B cell (primary cell): ENCODE measurements at regions not wholly inside any gene's neighbourhood (a gene's known extent, or its start where the extent isn't known, plus 50 kb on each side); places are given as distances from the start of the nearest gene placed in this dataset.

Experiments
- ATAC-seq: fragments of 200-7000 bp; cut with Tn5 transposase; one replicate; pipeline ENCODE4 v1.10.0; 2021; ENCODE audit warnings: low read depth, mild to moderate bottlenecking, moderate number of reproducible peaks, moderate library complexity
- CTCF ChIA-PET: fragments of 350-600 bp; sonication (Branson Sonifier 250); formaldehyde crosslinking; loops from one replicate; lab custom pipeline; 2021; ENCODE audit warnings: antibody characterized with exemption, inconsistent platforms; lab: Charles Lee
- POLR2A ChIA-PET: fragments of 350-600 bp; sonication (Branson Sonifier 250); formaldehyde crosslinking; loops from one replicate; lab custom pipeline; 2021; ENCODE audit warnings: antibody characterized with exemption; lab: Charles Lee
- DNase-seq: peaks from one replicate; pipeline ENCODE4 v3.0.0; 2013
- H2AFZ ChIP-seq: 2 replicates; pipeline ENCODE4 v1.6.1; 2012; ENCODE audit warnings: mild to moderate bottlenecking, low read depth, low read length; ENCODE audit not compliant: insufficient read depth, poor library complexity, severe bottlenecking
- H3K27ac ChIP-seq, 2 donors: 1 replicate in 1 of 2; 2 replicates in 1 of 2; pipeline ENCODE4 v1.5.1; 2012 to 2013; ENCODE audit warnings: low read length in 2 of 2, mild to moderate bottlenecking in 2 of 2, moderate library complexity in 1 of 2
- H3K27me3 ChIP-seq, 4 experiments: fragments of 200-600 bp in 1 of 4; sonication (generic) in 1 of 4; replicated peaks in 1 of 4; 1 replicate in 2 of 4; 2 replicates in 2 of 4; pipeline versions ENCODE4 v1.6.1 to v1.7.0; 2013 to 2016; ENCODE audit warnings: low read length in 3 of 4, mild to moderate bottlenecking in 2 of 4, mixed read lengths in 1 of 4, moderate library complexity in 1 of 4; ENCODE audit not compliant: insufficient read depth in 4 of 4, control insufficient read depth in 3 of 4; ENCODE audit errors: control extremely low read depth in 1 of 4
- H3K36me3 ChIP-seq, 2 experiments: replicated peaks in 1 of 2; 1 replicate in 1 of 2; 2 replicates in 1 of 2; pipeline versions ENCODE4 v1.6.1 to v1.7.1; 2013; ENCODE audit warnings: low read length in 1 of 2; ENCODE audit not compliant: insufficient read depth in 2 of 2, control insufficient read depth in 1 of 2; ENCODE audit errors: control extremely low read depth in 1 of 2, extremely low read depth in 1 of 2
- H3K4me1 ChIP-seq, 2 donors: fragments of 200-600 bp in 1 of 2; sonication (generic) in 1 of 2; 1 replicate in 1 of 2; 2 replicates in 1 of 2; pipeline versions ENCODE4 v1.5.1 to v1.6.1; 2013 to 2017; ENCODE audit warnings: low read length in 2 of 2; ENCODE audit not compliant: control insufficient read depth in 2 of 2, insufficient read depth in 2 of 2
- H3K4me2 ChIP-seq: replicated peaks from 2 replicates; pipeline ENCODE3; 2012; ENCODE audit warnings: mild to moderate bottlenecking, low read depth, low read length; ENCODE audit not compliant: poor library complexity, severe bottlenecking
- H3K4me3 ChIP-seq, 5 experiments: fragments of 200-600 bp in 1 of 5; sonication (generic) in 1 of 5; 1 replicate in 3 of 5; 2 replicates in 2 of 5; pipeline versions ENCODE4 v1.5.1 to v1.7.0; 2011 to 2016; ENCODE audit warnings: low read length in 4 of 5, mild to moderate bottlenecking in 4 of 5, low read depth in 2 of 5, control low read depth in 1 of 5, moderate library complexity in 1 of 5; ENCODE audit not compliant: insufficient read depth in 1 of 5; ENCODE audit errors: control extremely low read depth in 1 of 5, extremely low read depth in 1 of 5
- H3K79me2 ChIP-seq: fragments of 200-600 bp; sonication (generic); one replicate; pipeline ENCODE4 v1.6.0; 2016; ENCODE audit warnings: low read length; ENCODE audit not compliant: control insufficient read depth, insufficient read depth
- H3K9ac ChIP-seq: fragments of 200-600 bp; sonication (generic); 2 replicates; pipeline ENCODE4 v1.6.1; 2017; ENCODE audit warnings: mild to moderate bottlenecking, low read length, moderate library complexity
- H3K9me3 ChIP-seq, 3 donors: one replicate each; pipeline versions ENCODE4 v1.6.1 to v1.7.1; 2013; ENCODE audit warnings: low read length in 2 of 3; ENCODE audit not compliant: control insufficient read depth in 2 of 3, insufficient read depth in 1 of 3; ENCODE audit errors: control extremely low read depth in 1 of 3
- H4K20me1 ChIP-seq: 2 replicates; pipeline ENCODE4 v1.6.0; 2012; ENCODE audit warnings: mild to moderate bottlenecking, low read length; ENCODE audit not compliant: insufficient read depth, control insufficient read depth, poor library complexity, severe bottlenecking
- H3K27ac Mint-ChIP-seq: one replicate; pipeline ENCODE4 v1.8.0; 2021; ENCODE audit warnings: mixed read lengths
- H3K27me3 Mint-ChIP-seq: one replicate; pipeline ENCODE4 v1.8.0; 2021; ENCODE audit warnings: mixed read lengths
- H3K4me1 Mint-ChIP-seq: one replicate; pipeline ENCODE4 v1.8.0; 2021; ENCODE audit warnings: mixed read lengths
- H3K4me3 Mint-ChIP-seq: one replicate; pipeline ENCODE4 v1.8.0; 2021; ENCODE audit warnings: mixed read lengths
- H3K9me3 Mint-ChIP-seq: one replicate; pipeline ENCODE4 v1.8.0; 2022; ENCODE audit warnings: mixed read lengths; ENCODE audit not compliant: insufficient read depth
- EZH2 ChIP-seq: IDR thresholded peaks from 2 replicates; pipeline ENCODE4 v1.6.1; 2012; ENCODE audit warnings: borderline replicate concordance, low read depth, mild to moderate bottlenecking, moderate library complexity, low read length; ENCODE audit not compliant: insufficient read depth, poor library complexity, severe bottlenecking
- WGBS: methylation state at CpG from one replicate; pipeline ENCODE4 v1.1.5; 2013; ENCODE audit warnings: missing lambda C conversion rate; ENCODE audit not compliant: insufficient coverage; 5-methylcytosine and 5-hydroxymethylcytosine counted together
- intact Hi-C: fragments of 100-400 bp; cut with micrococcal nuclease; formaldehyde crosslinking; loops from one replicate; pipeline ENCODE4 v1.10.0; 2022
- TF ChIP-seq, protein P1 (sequence below): fragments of 200-600 bp; IDR thresholded peaks from one replicate; pipeline ENCODE4 v1.8.0; 2022; ENCODE audit warnings: antibody characterized with exemption, mild to moderate bottlenecking

DNA sequence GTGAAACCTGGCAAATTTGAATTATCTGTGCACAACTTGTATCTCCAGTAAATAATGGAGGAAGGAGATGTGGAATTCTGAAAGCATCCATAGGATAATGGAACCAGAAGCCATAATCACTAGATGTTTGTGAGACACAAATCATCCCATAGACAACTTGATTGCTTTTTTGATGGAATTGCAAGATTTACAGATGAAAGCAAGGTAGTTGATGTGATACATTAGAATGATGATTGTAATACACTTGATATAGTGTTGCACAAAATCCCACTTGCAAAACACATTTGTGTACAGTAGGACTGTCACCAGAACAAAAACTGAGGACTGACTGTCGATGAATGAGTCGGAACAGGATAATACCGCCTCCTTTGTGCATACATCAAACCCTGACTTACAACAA is 178.3 kb downstream of the IRS2 start:
- no peak overlapping the region for H2AFZ ChIP-seq
- H3K4me3 ChIP-seq = no peak overlapping the region
- ATAC-seq (no peak), DNase-seq (no peak)
- Mint-ChIP-seq H3K9me3 (no peaks in the 10 kb centered on the region), H3K27me3 (peaks cover 3% of the 10 kb centered on the region), H3K4me3 (no peak overlapping the region), H3K4me1 (no peaks in the 10 kb centered on the region), H3K27ac (no peak overlapping the region)
- H3K27me3 ChIP-seq = no peaks in the 10 kb centered on the region
- WGBS = no CpG with 5 or more reads among the region's 3 CpGs
- H3K27ac ChIP-seq = no peak overlapping the region
- no peaks in the 10 kb centered on the region for H3K4me1 ChIP-seq
- H3K36me3 ChIP-seq = no peaks in the 10 kb centered on the region
- H4K20me1 ChIP-seq = no peaks in the 10 kb centered on the region
- no peaks in the 10 kb centered on the region for H3K9me3 ChIP-seq
- no peak overlapping the region for H3K4me2 ChIP-seq
- POLR2A ChIA-PET = no interaction called here
- intact Hi-C loops = no loop called here
- H3K9ac ChIP-seq = no peak overlapping the region
- CTCF ChIA-PET = no interaction called here
- no peaks in the 10 kb centered on the region for H3K79me2 ChIP-seq
- no peak for TF ChIP-seq EZH2
- TF ChIP-seq, protein P1, sequence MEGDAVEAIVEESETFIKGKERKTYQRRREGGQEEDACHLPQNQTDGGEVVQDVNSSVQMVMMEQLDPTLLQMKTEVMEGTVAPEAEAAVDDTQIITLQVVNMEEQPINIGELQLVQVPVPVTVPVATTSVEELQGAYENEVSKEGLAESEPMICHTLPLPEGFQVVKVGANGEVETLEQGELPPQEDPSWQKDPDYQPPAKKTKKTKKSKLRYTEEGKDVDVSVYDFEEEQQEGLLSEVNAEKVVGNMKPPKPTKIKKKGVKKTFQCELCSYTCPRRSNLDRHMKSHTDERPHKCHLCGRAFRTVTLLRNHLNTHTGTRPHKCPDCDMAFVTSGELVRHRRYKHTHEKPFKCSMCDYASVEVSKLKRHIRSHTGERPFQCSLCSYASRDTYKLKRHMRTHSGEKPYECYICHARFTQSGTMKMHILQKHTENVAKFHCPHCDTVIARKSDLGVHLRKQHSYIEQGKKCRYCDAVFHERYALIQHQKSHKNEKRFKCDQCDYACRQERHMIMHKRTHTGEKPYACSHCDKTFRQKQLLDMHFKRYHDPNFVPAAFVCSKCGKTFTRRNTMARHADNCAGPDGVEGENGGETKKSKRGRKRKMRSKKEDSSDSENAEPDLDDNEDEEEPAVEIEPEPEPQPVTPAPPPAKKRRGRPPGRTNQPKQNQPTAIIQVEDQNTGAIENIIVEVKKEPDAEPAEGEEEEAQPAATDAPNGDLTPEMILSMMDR = no peak

DNA sequence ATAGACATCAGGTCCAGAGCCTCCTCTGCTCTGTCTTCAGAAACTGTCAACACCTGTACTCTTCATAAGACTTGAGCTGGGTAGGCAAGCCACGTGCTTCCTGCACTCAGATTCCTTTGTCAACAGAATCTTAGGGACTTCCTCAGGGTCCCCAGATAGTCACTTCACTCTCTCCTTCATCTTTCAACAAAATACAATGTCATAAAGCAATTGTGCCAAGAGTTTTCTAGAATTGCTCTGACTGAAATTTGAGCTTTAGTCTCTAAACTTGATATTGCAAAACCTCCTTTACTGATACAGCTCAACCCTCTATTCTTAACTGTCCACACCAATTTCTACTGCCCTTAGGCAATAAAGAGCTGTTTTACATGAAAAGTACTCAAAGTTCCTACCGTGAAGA is 179.9 kb downstream of the IRS2 start:
- Histone ChIP-seq H3K9ac (no peak overlapping the region), H3K27me3 (no peaks in the 10 kb centered on the region), H3K27ac (no peak overlapping the region), H3K4me2 (no peak overlapping the region), H3K4me3 (no peak overlapping the region), H4K20me1 (no peaks in the 10 kb centered on the region), H2AFZ (no peak overlapping the region), H3K36me3 (no peaks in the 10 kb centered on the region), H3K4me1 (no peaks in the 10 kb centered on the region), H3K9me3 (no peaks in the 10 kb centered on the region), H3K79me2 (no peaks in the 10 kb centered on the region)
- ChIA-PET POLR2A (no interaction called here), CTCF (no interaction called here)
- DNase-seq = no peak
- WGBS = 27% methylated on average over 1 of the region's 2 CpGs
- Mint-ChIP-seq H3K27me3 (peaks cover 3% of the 10 kb centered on the region), H3K4me1 (no peaks in the 10 kb centered on the region), H3K9me3 (no peaks in the 10 kb centered on the region), H3K4me3 (no peak overlapping the region), H3K27ac (no peak overlapping the region)
- ATAC-seq = no peak
- intact Hi-C loops = no loop called here
- TF ChIP-seq, protein P1 = no peak
- TF ChIP-seq EZH2 = no peak
